CD4-positive, alpha-beta T cell (primary cell): ENCODE measurements at regions not wholly inside any gene's neighbourhood (a gene's known extent, or its start where the extent isn't known, plus 50 kb on each side); places are given as distances from the start of the nearest gene placed in this dataset.

Experiments used
- ATAC-seq: fragments of 200-7000 bp; cut with Tn5 transposase; one replicate; pipeline ENCODE4 v1.10.0; 2022; ENCODE audit warnings: mild to moderate bottlenecking; ENCODE audit not compliant: poor library complexity
- CTCF ChIA-PET: fragments of 350-600 bp; sonication (Branson Sonifier 250); formaldehyde crosslinking; loops from one replicate; lab custom pipeline; 2021; ENCODE audit warnings: antibody characterized with exemption, inconsistent platforms; lab: Charles Lee
- POLR2A ChIA-PET: fragments of 350-600 bp; sonication (Branson Sonifier 250); formaldehyde crosslinking; loops from one replicate; lab custom pipeline; 2021; ENCODE audit warnings: antibody characterized with exemption, inconsistent platforms; lab: Charles Lee
- DNase-seq, 14 experiments: peaks; one replicate each; pipeline ENCODE4 v3.0.0-alpha.2; 2013 to 2020; ENCODE audit warnings: mixed read lengths in 2 of 14
- H3K27ac ChIP-seq, 2 donors: one replicate each; pipeline versions ENCODE4 v1.5.1 to v1.7.0; 2013; ENCODE audit warnings: low read length in 2 of 2, low read depth in 1 of 2, mild to moderate bottlenecking in 1 of 2
- H3K27me3 ChIP-seq, 2 experiments: 1 replicate in 1 of 2; 2 replicates in 1 of 2; pipeline versions ENCODE4 v1.6.1 to v1.7.0; 2013; ENCODE audit warnings: low read length in 2 of 2, control low read depth in 1 of 2, mild to moderate bottlenecking in 1 of 2, moderate library complexity in 1 of 2; ENCODE audit not compliant: insufficient read depth in 2 of 2, control insufficient read depth in 1 of 2
- H3K36me3 ChIP-seq: one replicate; pipeline ENCODE4 v1.6.1; 2013; ENCODE audit warnings: low read length, control low read depth; ENCODE audit not compliant: insufficient read depth
- H3K4me1 ChIP-seq: one replicate; pipeline ENCODE4 v1.6.1; 2013; ENCODE audit warnings: low read length, control low read depth; ENCODE audit not compliant: insufficient read depth
- H3K4me3 ChIP-seq: one replicate; pipeline ENCODE4 v1.5.1; 2013; ENCODE audit warnings: mild to moderate bottlenecking, low read length, moderate library complexity
- H3K9me3 ChIP-seq, 2 experiments: 1 replicate in 1 of 2; 2 replicates in 1 of 2; pipeline versions ENCODE4 v1.6.1 to v1.7.0; 2013; ENCODE audit warnings: low read length in 2 of 2, mild to moderate bottlenecking in 2 of 2, control low read depth in 1 of 2, moderate library complexity in 1 of 2; ENCODE audit not compliant: control insufficient read depth in 1 of 2, insufficient read depth in 1 of 2
- H3K27ac Mint-ChIP-seq: one replicate; pipeline ENCODE4 v1.8.0; 2020; ENCODE audit warnings: mixed read lengths
- H3K27me3 Mint-ChIP-seq: one replicate; pipeline ENCODE4 v1.8.0; 2021; ENCODE audit warnings: mixed read lengths
- H3K36me3 Mint-ChIP-seq: one replicate; pipeline ENCODE4 v1.8.0; 2021; ENCODE audit warnings: low read depth, mixed read lengths
- H3K4me1 Mint-ChIP-seq: one replicate; pipeline ENCODE4 v1.8.0; 2021; ENCODE audit warnings: low read depth, mixed read lengths
- H3K4me3 Mint-ChIP-seq: one replicate; pipeline ENCODE4 v1.8.0; 2020; ENCODE audit warnings: mild to moderate bottlenecking, mixed read lengths
- H3K9me3 Mint-ChIP-seq: one replicate; pipeline ENCODE4 v1.8.0; 2020; ENCODE audit warnings: mixed read lengths
- CTCF ChIP-seq: fragments of 200-600 bp; IDR thresholded peaks from one replicate; pipeline ENCODE4 v1.8.0; 2022; ENCODE audit warnings: antibody characterized with exemption, mild to moderate bottlenecking
- intact Hi-C, 2 experiments: fragments of 100-400 bp; cut with DNase I in 1 of 2; cut with micrococcal nuclease in 1 of 2; formaldehyde crosslinking; loops; one replicate each; pipeline versions ENCODE4 v1.15.1 to v1.9.0; 2023 to 2025; cut with DNase I, micrococcal nuclease

DNA sequence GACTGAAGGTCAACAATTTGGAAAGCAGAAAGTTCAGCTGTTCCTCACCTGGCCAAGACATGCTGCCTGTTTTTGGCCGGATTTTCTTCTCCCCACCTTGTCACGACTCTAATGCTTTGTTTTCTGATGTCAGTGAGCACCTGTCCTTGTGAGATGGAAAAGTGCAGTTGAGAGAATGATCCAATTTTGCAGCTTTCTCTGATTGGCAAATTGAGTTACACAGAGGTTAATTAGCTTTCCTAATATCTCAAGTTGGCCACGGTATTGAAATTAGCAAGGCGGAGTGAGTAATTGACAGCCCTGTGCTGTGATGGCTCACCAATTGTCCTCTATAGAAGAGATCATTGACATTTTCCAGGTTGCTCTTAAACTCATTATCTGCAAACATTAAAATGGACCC is 126.8 kb upstream of the VCX3A start:
- Histone ChIP-seq H3K36me3 (no peaks in the 10 kb centered on the region), H3K27me3 (no peaks in the 10 kb centered on the region), H3K27ac (no peak overlapping the region), H3K4me1 (no peaks in the 10 kb centered on the region), H3K9me3 (no peaks in the 10 kb centered on the region), H3K4me3 (no peak overlapping the region)
- TF ChIP-seq CTCF = no peak
- ChIA-PET CTCF (no interaction called here), POLR2A (no interaction called here)
- H3K4me3 Mint-ChIP-seq = no peak overlapping the region
- ATAC-seq (no peak), DNase-seq (no peak)
- H3K27ac Mint-ChIP-seq = no peak overlapping the region
- no peaks in the 10 kb centered on the region for H3K4me1 Mint-ChIP-seq
- intact Hi-C loops = no loop called here
- no peaks in the 10 kb centered on the region for H3K9me3 Mint-ChIP-seq
- no peaks in the 10 kb centered on the region for H3K36me3 Mint-ChIP-seq
- no peaks in the 10 kb centered on the region for H3K27me3 Mint-ChIP-seq

GRCh38 chrX:6660567-6661264 is 125.8 kb upstream of the VCX3A start:
- Mint-ChIP-seq H3K27me3 (no peaks in the 10 kb centered on the region), H3K4me3 (no peak overlapping the region), H3K27ac (no peak overlapping the region), H3K9me3 (no peaks in the 10 kb centered on the region), H3K4me1 (no peaks in the 10 kb centered on the region), H3K36me3 (no peaks in the 10 kb centered on the region)
- Histone ChIP-seq H3K4me3 (no peak overlapping the region), H3K27me3 (no peaks in the 10 kb centered on the region), H3K9me3 (no peaks in the 10 kb centered on the region), H3K4me1 (no peaks in the 10 kb centered on the region), H3K36me3 (no peaks in the 10 kb centered on the region), H3K27ac (no peak overlapping the region)
- no peak for TF ChIP-seq CTCF
- intact Hi-C loops = no loop called here
- ATAC-seq = no peak
- no peak for DNase-seq
- ChIA-PET CTCF (no interaction called here), POLR2A (no interaction called here)

DNA sequence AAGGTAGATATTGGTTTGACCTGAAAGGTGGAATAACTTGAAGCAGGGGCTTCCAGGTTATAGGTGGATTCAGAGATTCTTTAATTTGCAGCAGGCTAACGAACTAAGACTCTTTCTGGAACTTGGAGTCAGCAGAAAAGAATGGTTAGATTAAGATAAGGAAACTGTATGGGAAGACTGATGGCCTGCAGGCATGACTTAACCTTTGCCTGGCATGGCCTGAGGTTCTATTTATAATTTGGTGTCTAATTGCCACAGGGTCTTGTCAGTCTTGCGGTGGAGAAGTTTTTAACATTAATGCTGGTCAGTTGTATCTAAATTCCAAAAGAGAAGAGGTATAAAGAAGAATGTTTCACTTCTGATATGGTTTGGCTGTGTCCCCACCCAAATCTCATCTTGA is 110.3 kb upstream of the VCX3A start:
- ChIA-PET POLR2A (no interaction called here), CTCF (no interaction called here)
- intact Hi-C loops = no loop called here
- Histone ChIP-seq H3K36me3 (no peaks in the 10 kb centered on the region), H3K27me3 (no peaks in the 10 kb centered on the region), H3K4me3 (no peak overlapping the region), H3K9me3 (no peaks in the 10 kb centered on the region), H3K4me1 (no peaks in the 10 kb centered on the region), H3K27ac (no peak overlapping the region)
- Mint-ChIP-seq H3K36me3 (no peaks in the 10 kb centered on the region), H3K9me3 (no peaks in the 10 kb centered on the region), H3K4me1 (no peaks in the 10 kb centered on the region), H3K27me3 (no peaks in the 10 kb centered on the region), H3K4me3 (no peak overlapping the region), H3K27ac (no peak overlapping the region)
- no peak for ATAC-seq
- TF ChIP-seq CTCF = no peak
- DNase-seq = no peak
